T-helper 2 cell (primary cell): ENCODE measurements at regions not wholly inside any gene's neighbourhood (a gene's known extent, or its start where the extent isn't known, plus 50 kb on each side); places are given as distances from the start of the nearest gene placed in this dataset.
"Not testable (repeated sequence)": the region's sequence is repeated elsewhere in the genome, so short reads cannot be mapped to it uniquely, and the experiment has no call there.

ENCODE experiments used
- DNase-seq, 5 experiments: peaks; one replicate each; pipeline versions ENCODE4 v3.0.0 to v3.0.0-alpha.2; 2012 to 2022

- no peak for DNase-seq
These were observed 52.2 kb upstream of the FAT1 start for GRCh38 chr4:186775902-186776301.

DNA sequence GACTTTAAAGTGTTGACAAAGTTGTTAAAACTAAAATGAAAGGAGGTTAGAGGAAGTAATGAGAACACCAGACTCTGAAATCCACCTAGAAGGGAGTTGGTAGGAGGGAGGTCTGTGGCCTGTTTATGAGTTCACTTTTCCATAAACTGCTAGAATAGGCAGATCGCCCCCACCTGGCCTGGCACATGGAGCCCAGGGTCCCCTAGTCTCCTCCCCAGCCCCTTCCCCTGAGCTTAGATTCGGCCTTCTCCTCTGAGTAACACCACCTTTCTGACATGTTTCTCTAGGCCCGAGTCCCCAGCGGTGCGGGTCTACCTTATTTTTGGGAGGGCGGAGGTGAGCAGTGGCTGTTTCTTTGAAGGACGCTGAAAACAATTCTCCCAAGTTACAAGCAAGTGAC lies 54.5 kb upstream of the FAT1 start:
- DNase-seq, result no peak

DNA sequence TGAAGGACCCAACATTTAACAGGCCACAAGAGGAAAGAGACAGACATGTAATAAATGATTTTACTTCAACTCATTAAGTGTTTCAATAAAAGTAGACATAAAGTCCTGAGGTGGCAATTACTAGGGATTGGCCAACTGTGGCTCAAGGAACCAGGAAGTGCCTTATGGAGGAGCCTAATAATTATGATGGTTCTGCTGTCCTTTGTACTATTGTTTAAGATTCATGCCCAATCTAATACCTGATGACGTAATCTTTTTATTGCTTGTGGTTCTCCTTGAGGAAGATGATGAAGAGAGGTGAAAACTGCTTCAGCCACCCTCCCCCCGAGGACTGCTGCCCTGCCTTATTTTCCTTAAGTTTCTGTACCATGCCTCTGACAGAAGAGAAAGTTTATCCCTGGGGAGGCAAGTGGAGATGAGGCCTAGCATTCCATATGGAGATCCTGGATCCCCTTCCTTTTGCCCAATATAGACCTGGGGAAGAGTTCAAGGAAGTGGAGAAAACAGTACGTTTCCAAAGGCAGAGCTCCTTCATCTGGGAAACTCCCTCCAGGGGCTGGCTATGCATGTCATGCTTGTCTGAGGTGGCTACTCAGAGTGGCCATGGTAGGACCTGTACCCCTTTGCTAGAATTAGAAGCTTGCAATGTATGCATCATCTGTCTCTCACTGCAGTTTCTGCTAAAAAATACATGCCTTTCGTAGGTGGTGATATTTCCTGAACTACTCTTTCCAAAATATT lies 56.8 kb upstream of the FAT1 start:
- DNase-seq, result no peak

DNA sequence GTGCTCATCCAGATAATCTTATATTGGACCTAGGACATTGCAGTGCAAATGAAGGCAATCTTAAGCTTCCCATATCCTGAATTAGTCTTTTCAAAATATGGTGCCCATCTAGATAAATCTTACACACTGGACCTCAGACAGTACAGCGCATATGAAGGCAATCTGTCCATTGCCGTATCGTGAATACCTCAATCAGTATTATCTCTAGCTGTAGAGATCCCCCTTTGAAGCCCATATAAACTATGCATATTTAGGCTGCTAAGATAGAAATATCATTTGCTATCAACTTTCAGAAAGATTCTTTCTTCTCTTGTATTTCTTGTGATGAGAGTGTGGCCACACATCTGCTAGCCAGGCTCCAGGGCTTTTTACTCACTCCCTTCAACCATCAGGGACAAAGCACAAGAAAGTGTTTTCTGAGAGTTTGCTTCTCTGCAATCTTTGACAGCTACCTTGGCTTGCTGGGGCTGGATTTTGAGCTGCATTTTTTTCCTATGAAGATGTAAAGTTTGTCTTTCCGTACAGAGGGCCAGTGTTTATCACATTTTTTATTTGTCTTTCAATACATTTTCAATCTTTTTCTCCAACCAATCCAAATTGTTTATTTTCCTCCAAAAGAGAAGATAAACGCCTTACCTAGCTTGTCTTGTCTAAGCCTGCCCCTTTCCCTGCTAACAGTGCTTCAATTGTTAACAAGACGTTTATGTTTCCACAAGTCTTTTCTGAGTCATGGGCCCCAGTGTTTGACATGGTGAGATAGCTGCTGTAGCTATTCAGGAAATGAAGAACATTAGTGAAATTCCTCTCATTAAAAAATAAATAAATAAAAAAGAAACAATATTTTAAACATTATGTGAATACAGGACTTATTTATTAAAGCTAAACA lies 57.6 kb upstream of the FAT1 start:
- no peak for DNase-seq

- DNase-seq, result no peak
These were observed 58.6 kb upstream of the FAT1 start for GRCh38 chr4:186782302-186782701.

DNA sequence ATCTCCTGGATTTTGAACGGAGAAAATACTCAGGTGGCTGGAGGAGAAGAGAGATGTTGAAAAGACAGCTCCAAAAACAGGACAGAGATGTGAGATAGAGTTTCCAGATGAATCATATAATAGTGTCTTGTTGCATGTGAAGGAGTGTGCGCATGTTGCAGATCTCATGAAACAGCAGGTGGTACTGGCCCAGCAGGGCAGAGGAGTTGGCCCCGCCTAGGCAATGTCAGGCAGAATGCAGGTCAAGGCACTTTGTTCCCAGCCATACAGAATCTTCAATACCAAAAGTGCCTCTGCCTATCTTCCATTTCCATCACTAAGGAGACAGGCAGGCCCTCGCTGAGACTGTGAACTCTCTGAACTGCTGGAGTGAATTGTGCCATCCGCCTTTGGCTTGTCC lies 63.9 kb upstream of the FAT1 start:
- DNase-seq, result no peak

- no peak for DNase-seq
These were observed 66.0 kb upstream of the FAT1 start for GRCh38 chr4:186789651-186790050.

DNA sequence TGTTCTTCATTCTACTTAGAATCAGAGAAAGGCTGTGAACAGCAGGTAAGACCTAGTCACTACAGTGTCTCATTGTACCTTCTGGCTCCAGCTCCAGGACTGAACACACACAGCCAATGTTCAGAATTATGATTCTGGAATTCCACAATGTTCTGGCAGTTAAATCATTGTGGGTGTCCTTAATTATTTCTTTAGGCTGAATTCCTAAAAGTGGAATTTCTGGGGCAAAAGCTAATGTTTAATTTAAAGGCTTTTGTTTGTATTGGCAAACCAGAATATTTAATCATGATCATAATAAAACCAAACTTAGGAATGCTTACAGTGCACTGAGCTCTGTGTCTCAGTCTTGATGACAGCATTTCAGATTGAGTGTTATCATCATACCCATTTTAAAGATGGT lies 67.0 kb upstream of the FAT1 start:
- DNase-seq, result no peak

DNA sequence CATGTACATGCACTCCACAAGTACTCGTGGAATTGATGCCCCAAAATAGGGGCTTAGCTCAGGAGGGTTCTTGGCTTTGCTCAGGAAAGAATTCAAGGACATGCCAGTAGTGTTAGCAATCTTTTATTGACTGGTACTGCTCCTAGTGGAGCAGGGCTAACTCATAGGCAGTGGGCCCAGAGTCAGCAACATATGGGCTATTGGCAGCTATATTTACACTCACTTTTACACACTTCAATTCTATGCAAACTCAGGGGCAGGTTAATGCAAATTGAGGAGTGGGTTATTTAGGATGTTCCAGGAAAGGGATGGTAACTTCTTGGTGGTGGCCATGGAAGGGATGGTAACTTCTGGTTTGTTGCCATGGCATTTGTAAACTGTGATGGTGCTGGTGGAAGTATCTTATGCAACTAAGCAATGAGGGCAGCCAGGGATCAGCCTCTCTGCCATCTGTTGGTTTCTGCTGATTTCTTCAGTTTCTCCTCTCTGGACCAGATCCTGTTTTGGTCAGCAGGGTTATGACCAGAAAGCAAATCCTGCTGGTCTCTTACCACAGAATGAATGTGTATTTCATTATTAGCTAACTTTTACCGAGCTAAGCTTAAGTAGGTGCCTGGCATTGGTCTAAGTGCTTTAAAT lies 69.2 kb upstream of the FAT1 start:
- DNase-seq, result no peak

GRCh38 chr4:186798951-186799659 lies 75.4 kb upstream of the FAT1 start:
- peak in 1 of 5 experiments; percentile 65 for DNase-seq

DNA sequence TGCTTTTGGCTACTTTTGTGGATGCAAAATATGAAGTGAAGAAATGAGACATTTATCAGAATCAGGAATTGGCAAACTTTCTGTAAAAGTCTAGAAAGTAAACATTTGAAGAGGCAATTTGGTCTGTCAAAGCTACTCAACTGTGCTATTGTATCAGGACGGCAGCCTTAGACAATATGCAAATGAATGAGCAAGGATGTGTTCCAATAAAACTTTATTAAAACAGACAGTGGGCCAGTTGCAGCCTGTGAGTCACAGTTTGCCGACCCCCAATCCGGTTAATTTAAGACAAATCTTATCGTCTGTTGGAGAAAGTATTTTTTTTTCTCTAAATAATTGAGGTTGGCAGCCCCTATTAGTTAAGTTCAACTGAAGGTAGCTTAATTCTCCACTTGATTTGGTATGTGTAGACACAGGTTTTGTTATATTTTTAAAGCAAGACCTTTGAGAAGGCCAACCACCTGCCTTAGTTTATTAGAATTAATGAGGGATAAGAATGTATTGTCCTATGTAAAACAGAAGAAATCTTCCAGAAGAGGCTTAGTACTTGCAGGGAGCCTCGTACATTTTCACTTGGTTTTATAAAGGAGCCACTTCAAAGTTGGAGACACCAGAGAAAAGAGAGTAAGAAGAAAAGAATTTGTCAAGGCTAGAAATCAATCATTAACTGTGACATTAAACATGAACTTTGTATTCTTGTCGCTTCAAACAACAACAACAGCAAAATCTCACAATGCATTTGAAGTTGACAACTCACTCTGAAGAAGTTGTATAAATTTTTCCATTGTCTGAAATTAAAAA lies 81.6 kb upstream of the FAT1 start:
- no peak for DNase-seq

- not testable (repeated sequence) for DNase-seq
These were observed 82.3 kb upstream of the FAT1 start for GRCh38 chr4:186805917-186806316.

DNA sequence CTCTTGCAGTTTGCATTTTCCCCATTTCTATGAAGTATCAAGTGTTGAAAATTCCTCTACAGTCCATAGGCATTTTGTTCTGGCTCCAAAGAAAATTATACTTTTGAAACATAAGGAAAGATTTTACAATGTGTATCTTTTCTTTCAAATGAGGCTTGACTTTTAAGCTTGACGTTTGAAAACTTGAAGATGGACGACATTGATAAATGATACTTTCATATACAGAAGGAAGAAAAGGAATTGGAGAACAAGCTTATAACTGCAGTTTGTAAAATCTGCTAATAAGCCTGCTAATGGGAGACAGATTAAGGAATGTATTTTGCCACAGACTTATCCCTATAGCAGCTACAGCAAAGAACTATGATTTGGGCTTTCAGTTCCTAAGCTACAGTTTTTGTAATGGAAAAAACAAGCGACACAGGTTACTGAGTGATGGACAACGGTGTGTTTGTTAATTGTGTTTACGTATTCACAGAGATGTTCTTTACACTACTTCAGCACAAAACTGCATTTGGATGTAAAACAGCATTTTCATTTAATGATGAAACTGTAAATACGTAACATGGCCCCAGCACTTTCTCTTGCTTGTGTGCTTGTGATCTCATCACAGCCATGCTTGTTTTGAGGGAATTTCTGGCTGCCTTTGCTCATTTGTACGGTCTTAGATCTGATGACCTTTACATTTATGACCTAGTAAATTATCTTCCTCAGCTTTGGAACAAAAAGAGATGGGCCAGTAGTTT lies 83.2 kb upstream of the FAT1 start:
- DNase-seq, result no peak

DNA sequence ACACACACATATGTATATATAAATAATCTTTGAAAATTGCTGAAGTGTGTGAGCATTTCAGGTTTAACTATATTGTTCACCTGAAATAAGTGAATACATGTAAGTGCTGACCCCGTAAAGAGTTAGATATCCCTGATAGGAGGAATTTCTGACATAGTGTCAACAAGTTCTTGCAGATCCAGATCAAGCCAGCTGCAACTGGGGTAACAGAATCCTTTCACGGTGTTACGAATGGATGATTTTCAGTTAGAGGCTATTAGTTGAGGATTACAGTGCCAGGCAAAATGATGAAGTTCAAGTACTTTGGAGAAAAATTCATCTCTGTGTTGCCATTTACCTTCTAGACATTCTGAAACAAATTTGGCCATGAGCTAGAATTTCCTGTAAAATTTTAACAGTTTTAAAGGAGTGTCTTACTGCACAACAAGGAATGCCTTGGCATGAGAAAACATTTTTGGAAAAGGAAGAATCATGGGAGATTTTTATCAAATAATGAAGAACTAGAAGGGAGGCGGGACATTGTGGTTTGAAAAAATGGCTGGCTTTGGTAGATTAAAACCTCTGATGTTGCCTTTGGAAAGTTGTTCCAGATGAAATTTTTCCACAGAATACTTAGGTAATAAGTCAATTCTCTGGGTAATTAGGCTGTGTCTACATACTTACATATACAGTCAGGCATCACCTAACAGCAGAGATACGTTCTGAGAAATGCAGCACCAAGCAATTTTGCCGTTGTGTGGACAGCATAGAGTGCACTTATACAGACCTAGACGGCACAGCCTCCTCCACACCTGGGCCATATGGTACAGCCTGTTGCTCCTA lies 84.4 kb upstream of the FAT1 start:
- no peak for DNase-seq

GRCh38 chr4:186808630-186809018 lies 85.0 kb upstream of the FAT1 start:
- DNase-seq, result no peak

GRCh38 chr4:186809070-186809469 lies 85.4 kb upstream of the FAT1 start:
- DNase-seq, result no peak

DNA sequence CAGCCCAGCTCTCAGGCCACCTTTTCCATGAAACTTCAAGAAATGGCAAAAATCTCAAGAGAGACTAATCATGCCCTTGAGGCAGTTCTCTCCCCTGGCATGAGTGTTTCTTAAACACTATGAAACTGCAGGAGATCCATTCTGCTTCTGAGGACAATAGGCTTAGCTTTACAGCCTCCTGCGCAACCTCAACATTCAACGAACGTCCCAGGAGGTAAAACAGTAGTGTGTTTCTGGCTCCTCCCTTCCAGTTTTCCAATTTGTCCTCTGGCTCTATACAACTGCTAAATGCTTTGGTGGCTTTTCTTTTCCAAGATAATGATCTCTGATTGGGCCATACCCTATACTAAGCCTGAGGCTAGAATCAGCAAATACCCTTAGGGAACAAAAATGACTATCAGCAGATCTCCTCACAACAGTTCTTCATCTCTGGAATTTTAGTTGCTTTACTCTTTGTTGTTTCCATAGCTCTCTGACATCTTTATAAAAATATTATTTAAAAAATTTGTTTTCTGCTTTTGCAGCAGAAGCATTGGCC lies 87.0 kb upstream of the FAT1 start:
- DNase-seq, result no peak

GRCh38 chr4:186812592-186812991 lies 88.9 kb upstream of the FAT1 start:
- no peak for DNase-seq

- no peak for DNase-seq
These were observed 89.9 kb upstream of the FAT1 start for GRCh38 chr4:186813377-186814068.
